H1 (cell line): ENCODE measurements at regions not wholly inside any gene's neighbourhood (a gene's known extent, or its start where the extent isn't known, plus 50 kb on each side); places are given as distances from the start of the nearest gene placed in this dataset.

Source experiments
- CTCF ChIA-PET: fragments of 300-600 bp; sonication (Branson Sonifier 250); formaldehyde crosslinking; loops from one replicate; lab custom pipeline; 2021; ENCODE audit not compliant: partially characterized antibody; lab: Charles Lee
- POLR2A ChIA-PET: fragments of 300-600 bp; sonication (Branson Sonifier 250); formaldehyde crosslinking; loops from one replicate; lab custom pipeline; 2021; ENCODE audit warnings: inconsistent platforms; ENCODE audit not compliant: partially characterized antibody; lab: Charles Lee
- DNase-seq, 2 experiments: peaks; one replicate each; pipeline versions ENCODE4 v3.0.0 to v3.0.0-alpha.2; 2010 to 2022; ENCODE audit warnings: low spot score in 2 of 2, low read depth in 1 of 2, mixed read lengths in 1 of 2
- FAIRE-seq: peaks from 2 replicates; lab custom pipeline; 2011; peaks lifted over from hg19 to GRCh38; lab: Jason Lieb, UNC
- H2AFZ ChIP-seq: 2 replicates; pipeline ENCODE4 v1.8.1; 2012; ENCODE audit warnings: low read length, inconsistent platforms
- H2AK5ac ChIP-seq: 2 replicates; pipeline ENCODE4 v1.6.1; 2013; ENCODE audit warnings: low read depth, low read length
- H2BK120ac ChIP-seq: replicated peaks from 2 replicates; pipeline ENCODE3; 2013; ENCODE audit warnings: low read depth, low read length, inconsistent platforms
- H2BK12ac ChIP-seq: 2 replicates; pipeline ENCODE4 v1.6.1; 2013; ENCODE audit warnings: low read depth, low read length
- H2BK15ac ChIP-seq: 2 replicates; pipeline ENCODE4 v1.6.1; 2013; ENCODE audit warnings: low read length
- H2BK20ac ChIP-seq: 2 replicates; pipeline ENCODE4 v1.6.1; 2013; ENCODE audit warnings: low read length
- H2BK5ac ChIP-seq: 2 replicates; pipeline ENCODE4 v1.6.1; 2013; ENCODE audit warnings: low read depth, low read length
- H3K14ac ChIP-seq: 2 replicates; pipeline ENCODE4 v1.6.1; 2013; ENCODE audit warnings: inconsistent platforms; ENCODE audit not compliant: insufficient read length
- H3K18ac ChIP-seq: 2 replicates; pipeline ENCODE4 v1.6.1; 2013; ENCODE audit warnings: low read length; ENCODE audit errors: extremely low read depth
- H3K23ac ChIP-seq: 2 replicates; pipeline ENCODE4 v1.6.1; 2013; ENCODE audit warnings: inconsistent platforms; ENCODE audit not compliant: insufficient read length
- H3K23me2 ChIP-seq: 2 replicates; pipeline ENCODE4 v1.6.1; 2013; ENCODE audit warnings: low read depth, low read length
- H3K27ac ChIP-seq: 2 replicates; pipeline ENCODE4 v1.6.1; 2011; ENCODE audit warnings: low read depth, low read length, inconsistent platforms
- H3K27me3 ChIP-seq, 4 experiments: replicated peaks in 1 of 4; 1 replicate in 1 of 4; 2 replicates in 3 of 4; pipeline versions ENCODE4 v1.6.1 to v1.8.1; 2011 to 2013; ENCODE audit warnings: low read length in 3 of 4, mild to moderate bottlenecking in 3 of 4, inconsistent platforms in 2 of 4, mixed read lengths in 2 of 4, moderate library complexity in 1 of 4; ENCODE audit not compliant: control insufficient read depth in 3 of 4, insufficient read depth in 3 of 4; ENCODE audit errors: extremely low read depth in 1 of 4
- H3K36me3 ChIP-seq, 4 experiments: 2 replicates each; pipeline versions ENCODE4 v1.6.1 to v1.8.1; 2011 to 2013; ENCODE audit warnings: mild to moderate bottlenecking in 4 of 4, low read length in 3 of 4, moderate library complexity in 2 of 4, control low read depth in 1 of 4, inconsistent platforms in 1 of 4; ENCODE audit not compliant: insufficient read depth in 4 of 4, control insufficient read depth in 2 of 4
- H3K4ac ChIP-seq: replicated peaks from 2 replicates; pipeline ENCODE3; 2013; ENCODE audit warnings: low read length, low read depth, mixed read lengths, inconsistent platforms; ENCODE audit not compliant: insufficient read length
- H3K4me1 ChIP-seq, 4 experiments: replicated peaks in 1 of 4; 1 replicate in 1 of 4; 2 replicates in 3 of 4; pipeline versions ENCODE4 v1.6.1 to v1.8.1; 2011 to 2013; ENCODE audit warnings: low read length in 3 of 4, inconsistent platforms in 2 of 4, mixed read lengths in 1 of 4; ENCODE audit not compliant: insufficient read depth in 4 of 4, control insufficient read depth in 3 of 4
- H3K4me2 ChIP-seq, 2 experiments: 2 replicates each; pipeline versions ENCODE4 v1.6.1 to v1.8.1; 2011 to 2013; ENCODE audit warnings: low read depth in 2 of 2, low read length in 2 of 2, control low read depth in 1 of 2, inconsistent platforms in 1 of 2, mild to moderate bottlenecking in 1 of 2; ENCODE audit not compliant: insufficient read depth in 1 of 2
- H3K4me3 ChIP-seq, 4 experiments: fragments of 200-600, 300-600 bp in 1 of 4; sonication (generic), shearing (Covaris generic), sonication (Bioruptor Twin) in 1 of 4; 2 replicates each; pipeline versions ENCODE4 v1.5.1 to v1.8.1; 2011 to 2016; ENCODE audit warnings: low read length in 4 of 4, low read depth in 3 of 4, control low read depth in 2 of 4, inconsistent platforms in 2 of 4, mild to moderate bottlenecking in 2 of 4, mixed read lengths in 1 of 4, moderate library complexity in 1 of 4; ENCODE audit not compliant: insufficient read depth in 2 of 4; ENCODE audit errors: extremely low read depth in 1 of 4
- H3K56ac ChIP-seq: replicated peaks from 2 replicates; pipeline ENCODE3; 2013; ENCODE audit warnings: low read depth, mild to moderate bottlenecking, mixed read lengths, low read length, inconsistent platforms; ENCODE audit not compliant: insufficient read length
- H3K79me1 ChIP-seq: 2 replicates; pipeline ENCODE4 v1.6.1; 2013; ENCODE audit warnings: low read depth, low read length, control low read depth
- H3K79me2 ChIP-seq, 2 experiments: 2 replicates each; pipeline versions ENCODE4 v1.6.1 to v1.8.1; 2012 to 2013; ENCODE audit warnings: low read length in 2 of 2, mild to moderate bottlenecking in 2 of 2, inconsistent platforms in 1 of 2; ENCODE audit not compliant: insufficient read depth in 2 of 2, control insufficient read depth in 1 of 2
- H3K9ac ChIP-seq, 4 experiments: replicated peaks in 1 of 4; 1 replicate in 1 of 4; 2 replicates in 3 of 4; pipeline versions ENCODE4 v1.6.1 to v1.8.1; 2011 to 2013; ENCODE audit warnings: low read depth in 3 of 4, low read length in 3 of 4, control low read depth in 2 of 4, mild to moderate bottlenecking in 2 of 4, moderate library complexity in 2 of 4, inconsistent platforms in 1 of 4; ENCODE audit errors: extremely low read depth in 1 of 4
- H3K9me3 ChIP-seq, 2 experiments: 2 replicates each; pipeline versions ENCODE4 v1.6.1 to v1.8.1; 2012 to 2013; ENCODE audit warnings: mild to moderate bottlenecking in 2 of 2, moderate library complexity in 2 of 2, control low read depth in 1 of 2, inconsistent platforms in 1 of 2, low read depth in 1 of 2, low read length in 1 of 2, mixed read lengths in 1 of 2; ENCODE audit not compliant: insufficient read depth in 2 of 2
- H4K20me1 ChIP-seq, 2 experiments: replicated peaks in 1 of 2; 2 replicates each; pipeline versions ENCODE3 to v1.8.1; 2011 to 2013; ENCODE audit warnings: inconsistent platforms in 2 of 2, low read length in 2 of 2, mild to moderate bottlenecking in 1 of 2; ENCODE audit not compliant: insufficient read depth in 2 of 2, control insufficient read depth in 1 of 2
- H4K5ac ChIP-seq: 2 replicates; pipeline ENCODE4 v1.6.1; 2013; ENCODE audit warnings: low read length, low read depth, mixed read lengths, inconsistent platforms; ENCODE audit not compliant: insufficient read length
- H4K8ac ChIP-seq: 2 replicates; pipeline ENCODE4 v1.8.0; 2013; ENCODE audit warnings: mild to moderate bottlenecking, moderate library complexity, low read length, inconsistent platforms; ENCODE audit not compliant: insufficient read depth; ENCODE audit errors: extremely low read depth
- H4K91ac ChIP-seq: replicated peaks from 2 replicates; pipeline ENCODE3; 2013; ENCODE audit warnings: low read length, mixed read lengths, inconsistent platforms; ENCODE audit not compliant: insufficient read length
- SRF ChIP-seq: IDR thresholded peaks from 2 replicates; pipeline ENCODE4 v1.6.1; 2011; ENCODE audit warnings: mild to moderate bottlenecking, low read depth, low read length, moderate library complexity
- TEAD4 ChIP-seq: IDR thresholded peaks from 2 replicates; pipeline ENCODE4 v1.6.1; 2012; ENCODE audit warnings: low read depth, low read length, inconsistent platforms, mixed read lengths
- WGBS, 2 experiments: shearing (Covaris generic) in 1 of 2; methylation state at CpG; one replicate each; pipeline versions ENCODE4 v1.1.6 to v1.1.7; 2013 to 2015; ENCODE audit warnings: low lambda C conversion rate in 2 of 2, mixed read lengths in 2 of 2, inconsistent platforms in 1 of 2, low coverage in 1 of 2, missing lambda C conversion rate in 1 of 2; ENCODE audit not compliant: insufficient replicate concordance in 2 of 2, insufficient coverage in 1 of 2, insufficient read length in 1 of 2; ENCODE audit errors: extremely low coverage in 1 of 2, missing lambda C conversion rate in 1 of 2; 5-methylcytosine and 5-hydroxymethylcytosine counted together

GRCh38 chr12:82149045-82149444 lies 209.1 kb downstream of the CCDC59 start:
- H2AK5ac ChIP-seq: no peak overlapping the region
- H4K91ac ChIP-seq: no peak overlapping the region
- no peak overlapping the region for H3K23ac ChIP-seq
- H3K27ac ChIP-seq: no peak overlapping the region
- no peak overlapping the region for H2BK5ac ChIP-seq
- no peak for DNase-seq
- TF ChIP-seq TEAD4 (no peak), SRF (no peak)
- TF ChIP-seq, all 59 proteins: peak for 0
- Histone ChIP-seq H3K4me3 (no peak overlapping the region), H3K4me1 (peaks cover 0 to 5% (median 0%) of the 10 kb centered on the region in 4 experiments; a peak in 1 of 7 replicates), H2BK15ac (no peak overlapping the region), H3K23me2 (no peaks in the 10 kb centered on the region), H3K27me3 (peaks cover 0 to 1% (median 0%) of the 10 kb centered on the region in 4 experiments; a peak in 1 of 7 replicates), H3K4me2 (no peak overlapping the region), H3K79me1 (no peaks in the 10 kb centered on the region), H4K8ac (no peak overlapping the region), H4K20me1 (no peaks in the 10 kb centered on the region), H3K18ac (no peak overlapping the region), H3K56ac (no peak overlapping the region), H3K4ac (no peak overlapping the region), H3K36me3 (no peaks in the 10 kb centered on the region), H3K9me3 (peaks cover 0 to 3% of the 10 kb centered on the region in 2 experiments; a peak in 1 of 4 replicates), H2AFZ (no peak overlapping the region), H3K79me2 (no peaks in the 10 kb centered on the region), H3K9ac (no peak overlapping the region), H3K14ac (no peak overlapping the region), H2BK20ac (no peak overlapping the region), H4K5ac (no peak overlapping the region), H2BK120ac (no peak overlapping the region), H2BK12ac (no peak overlapping the region)
- no peak for FAIRE-seq
- WGBS, 2 experiments: 96% methylated on average over 3 of the region's 3 CpGs; no CpG with 5 or more reads in 1 of the 2 experiments
- CTCF ChIA-PET: no interaction called here
- POLR2A ChIA-PET: interaction anchor here (0.6 kb wide), 1 partner anchor 435 kb away, joined by 3 read pairs; no protein-coding TSS in a partner anchor
